Left renal pelvis (tissue), 4 donors: ENCODE measurements at regions not wholly inside any gene's neighbourhood (a gene's known extent, or its start where the extent isn't known, plus 50 kb on each side); places are given as distances from the start of the nearest gene placed in this dataset.
"Not testable (repeated sequence)": the region's sequence is repeated elsewhere in the genome, so short reads cannot be mapped to it uniquely, and the experiment has no call there.

Experiments used
- DNase-seq, 4 donors: peaks; one replicate each; pipeline ENCODE4 v3.0.0-alpha.2; 2013; ENCODE audit warnings: low read depth in 4 of 4, low spot score in 3 of 4

GRCh38 chr3:194860725-194861124 is 175.0 kb downstream of the FAM43A start:
- no peak for DNase-seq

GRCh38 chr3:194861375-194861774 is 175.7 kb downstream of the FAM43A start:
- DNase-seq, result no peak

GRCh38 chr3:194865061-194865460 is 179.4 kb downstream of the FAM43A start:
- DNase-seq, result no peak

DNA sequence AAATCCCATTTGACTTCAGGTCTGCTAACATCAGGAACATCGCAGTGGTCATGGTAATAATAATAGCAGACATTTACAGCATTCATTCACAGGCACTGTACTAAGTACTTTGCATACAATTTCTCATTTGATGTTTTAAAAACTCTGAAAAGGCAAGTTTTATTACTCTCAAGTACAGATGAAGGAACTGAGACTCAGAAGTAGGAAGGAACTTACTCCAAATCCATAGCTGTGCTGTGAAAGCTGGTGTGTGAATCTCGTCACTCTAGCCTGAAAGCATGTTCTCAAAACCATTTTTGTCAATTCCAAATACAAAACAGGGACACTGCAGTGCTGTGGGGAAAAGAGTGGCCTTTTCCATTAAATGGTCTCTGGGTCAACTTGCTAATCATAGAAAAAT is 179.9 kb downstream of the FAM43A start:
- DNase-seq, result no peak

- DNase-seq, result no peak
Measured at GRCh38 chr3:194866236-194866635, 180.6 kb downstream of the FAM43A start.

DNA sequence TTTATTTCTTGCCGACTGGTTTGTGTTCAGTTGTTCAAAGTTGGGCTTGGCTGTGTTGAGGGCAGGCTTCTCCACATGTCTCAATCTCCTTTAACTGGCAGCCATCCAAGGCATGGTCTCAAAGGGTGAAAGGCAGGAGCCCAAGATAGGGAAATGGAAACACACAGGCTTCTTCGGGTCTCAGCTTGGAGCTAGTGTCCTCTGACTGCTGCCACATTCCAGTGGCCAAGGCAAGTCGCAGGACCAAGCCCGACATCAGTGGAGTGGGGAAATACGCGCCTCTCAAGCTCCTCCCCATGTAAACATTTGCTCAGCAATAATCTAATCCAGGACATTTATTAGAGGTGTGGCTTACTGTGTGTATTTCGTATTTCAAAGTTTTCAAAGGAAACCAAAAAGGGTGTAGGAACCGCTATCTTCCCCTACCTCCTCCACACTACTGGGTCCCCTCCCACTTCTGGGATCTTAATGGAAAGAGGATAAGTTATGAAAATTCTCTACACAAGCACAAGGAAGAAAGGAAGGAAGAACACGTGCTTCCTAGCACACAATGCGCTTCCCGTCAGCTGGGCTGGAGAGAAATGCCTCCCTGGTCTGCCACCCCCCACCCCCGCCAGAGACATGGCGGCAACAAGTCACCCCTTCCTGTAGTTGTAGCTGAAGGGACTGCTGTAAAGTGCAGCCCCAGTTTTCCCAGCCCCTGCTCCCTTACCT is 181.7 kb downstream of the FAM43A start:
- DNase-seq, result no peak

DNA sequence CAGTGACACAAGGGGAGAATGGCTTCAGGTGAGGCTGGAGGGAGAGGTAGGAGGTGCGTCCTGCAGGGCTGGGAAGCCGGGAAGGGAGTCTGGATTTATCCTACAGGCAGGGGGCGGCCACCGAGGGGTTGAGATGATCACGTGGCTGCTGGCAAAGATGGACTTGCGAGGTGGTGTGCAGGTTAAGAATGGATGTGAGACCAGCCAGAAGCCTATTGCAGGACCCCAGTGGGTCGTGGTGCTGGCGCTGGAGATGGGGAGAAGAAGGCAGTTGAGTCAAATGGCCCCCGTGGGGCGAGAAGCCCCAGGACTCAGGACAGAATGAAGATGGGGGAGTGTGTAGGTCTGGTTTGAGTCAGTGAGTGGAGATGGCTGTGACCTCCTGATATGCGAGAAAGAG is 183.1 kb downstream of the FAM43A start:
- no peak for DNase-seq

DNA sequence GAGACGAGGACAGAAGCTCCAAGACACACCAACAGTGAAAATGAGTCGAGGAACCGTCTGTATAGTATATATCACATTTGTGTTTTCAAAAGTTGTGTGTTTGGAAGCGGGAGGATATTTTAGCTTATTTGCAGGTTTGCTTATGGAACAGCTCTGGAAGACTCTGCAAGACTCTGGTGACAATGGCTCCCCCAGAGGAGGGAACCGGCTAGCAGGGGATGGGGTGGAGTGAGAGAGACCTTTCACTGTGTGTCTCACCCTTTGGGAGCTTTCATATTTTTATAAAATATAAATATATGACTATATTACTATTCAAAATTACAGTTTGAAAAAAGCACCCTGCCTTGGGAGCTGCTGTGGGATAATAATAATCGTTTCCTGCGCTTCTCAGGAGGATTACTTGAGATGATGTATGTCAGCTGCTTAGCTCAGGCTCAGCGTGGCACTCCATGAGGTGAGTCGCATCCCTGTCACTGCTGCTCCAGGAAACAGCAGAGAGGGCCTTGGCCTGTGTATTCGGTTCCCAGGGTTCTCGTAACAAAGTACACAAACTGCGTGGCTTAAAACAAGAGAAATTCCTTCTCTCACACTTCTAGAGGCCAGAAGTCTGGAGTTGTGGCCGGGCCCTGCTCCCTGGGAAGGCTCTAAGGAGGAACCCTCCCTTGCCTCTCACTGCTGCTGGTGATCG is 183.9 kb downstream of the FAM43A start:
- DNase-seq, result no peak

DNA sequence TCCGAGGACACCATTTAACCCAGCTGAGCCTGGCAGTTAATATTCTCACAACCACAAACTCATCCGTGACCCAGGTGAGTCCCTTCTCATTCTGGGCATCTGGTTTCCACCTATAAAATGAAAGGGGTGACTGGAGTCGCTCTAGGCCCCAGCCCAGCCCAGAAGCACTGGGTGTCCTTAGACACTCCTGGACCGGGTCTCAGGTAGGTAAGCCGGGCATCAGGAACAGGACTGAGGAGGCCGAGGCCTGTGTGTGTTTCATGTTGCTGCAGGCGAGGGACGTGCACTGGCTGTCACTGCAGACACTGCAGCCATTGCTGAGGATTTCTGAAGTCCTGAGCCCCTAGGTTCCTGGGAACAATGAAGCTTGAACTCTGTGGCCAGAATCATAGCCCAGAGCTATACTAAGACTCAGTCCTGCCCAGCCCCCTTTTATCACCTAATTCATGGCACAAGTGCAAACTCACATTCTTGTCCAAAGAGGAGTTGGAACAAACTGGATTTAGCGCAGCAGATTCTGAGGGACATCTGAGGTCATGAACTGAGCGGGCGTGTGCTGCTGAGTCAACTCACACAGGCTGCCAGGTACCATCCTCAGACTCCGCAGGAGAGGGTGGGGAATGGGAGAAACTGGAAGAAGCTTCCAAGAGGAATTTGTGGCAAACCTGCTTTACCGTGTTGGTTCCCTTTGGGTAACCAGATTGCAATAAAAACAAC is 184.9 kb downstream of the FAM43A start:
- no peak for DNase-seq

GRCh38 chr3:194871143-194871863 is 185.6 kb downstream of the FAM43A start:
- no peak for DNase-seq

- no peak for DNase-seq
Measured at GRCh38 chr3:194871864-194872668, 186.4 kb downstream of the FAM43A start.

DNA sequence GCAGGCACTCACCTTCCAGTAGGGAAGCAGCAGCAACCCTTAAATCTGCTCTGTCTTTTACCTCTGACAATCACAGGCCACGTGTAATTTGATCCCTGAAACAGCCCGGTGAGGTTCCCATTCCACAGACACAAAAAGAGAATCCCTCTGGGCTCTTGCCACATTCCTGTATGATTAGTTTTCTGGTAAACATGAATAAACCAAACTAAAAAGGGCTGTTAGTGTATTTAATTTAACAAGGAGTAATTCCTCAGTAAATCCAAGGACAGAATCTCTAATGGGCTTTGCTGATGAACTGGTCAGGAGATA is 186.9 kb downstream of the FAM43A start:
- DNase-seq, result no peak

GRCh38 chr3:194873474-194873873 is 187.8 kb downstream of the FAM43A start:
- not testable (repeated sequence) for DNase-seq

- DNase-seq, result no peak
Measured at GRCh38 chr3:194874206-194874605, 188.5 kb downstream of the FAM43A start.

- DNase-seq, result no peak
Measured at GRCh38 chr3:194874783-194875182, 189.1 kb downstream of the FAM43A start.

- DNase-seq, result no peak
Measured at GRCh38 chr3:194875581-194876402, 190.1 kb downstream of the FAM43A start.

GRCh38 chr3:194876403-194877095 is 190.9 kb downstream of the FAM43A start:
- DNase-seq, result no peak

DNA sequence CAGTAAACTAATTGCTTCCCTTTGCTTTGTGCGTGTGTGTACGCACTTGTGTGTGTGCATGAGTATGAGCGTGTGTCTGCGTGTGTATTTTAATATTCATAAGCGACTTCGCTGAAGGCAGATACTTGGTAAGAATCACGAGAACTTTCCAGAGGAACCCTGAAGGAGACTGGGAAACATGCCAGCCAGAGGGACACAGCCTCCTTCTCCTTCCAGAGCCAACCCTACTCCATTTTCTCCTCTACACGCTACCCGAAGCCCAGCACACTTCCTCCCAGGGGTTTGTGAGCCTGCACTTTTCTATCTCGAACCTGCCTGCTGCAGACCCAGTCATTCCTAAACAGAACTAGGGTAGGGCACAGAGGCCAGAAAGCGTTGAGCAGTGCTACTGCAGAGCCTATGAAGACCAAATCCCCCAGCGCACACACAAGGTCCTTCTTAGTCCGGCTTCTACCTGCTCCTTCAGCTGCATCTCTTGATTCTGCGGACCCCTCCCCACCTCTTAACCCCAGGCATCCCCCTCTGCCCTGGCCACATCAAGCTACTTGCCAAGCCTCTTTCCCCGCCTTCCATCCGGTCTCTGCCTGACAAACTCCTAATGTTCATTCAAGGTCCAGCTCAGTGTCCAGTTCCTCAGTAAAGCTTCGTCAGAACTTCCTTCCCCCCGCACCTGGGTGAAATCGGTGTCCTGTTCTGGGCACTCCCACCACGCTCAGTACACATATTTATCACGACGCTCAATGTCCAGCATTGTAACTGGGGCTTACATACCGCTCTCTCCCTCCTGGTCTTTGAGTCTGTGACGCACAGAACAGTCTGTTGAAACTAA is 191.8 kb downstream of the FAM43A start:
- DNase-seq, result no peak
